GM10248 (cell line): ENCODE measurements at regions not wholly inside any gene's neighbourhood (a gene's known extent, or its start where the extent isn't known, plus 50 kb on each side); places are given as distances from the start of the nearest gene placed in this dataset.

Experiments
- CTCF ChIA-PET: fragments of 300-600 bp; sonication (Branson Sonifier 250); formaldehyde crosslinking; extraction: SDS; loops from one replicate; lab custom pipeline; 2021; ENCODE audit warnings: antibody characterized with exemption; lab: Yijun Ruan, JAX
- POLR2A ChIA-PET: fragments of 350-650 bp; sonication (Branson Sonifier 250); formaldehyde crosslinking; extraction: SDS; loops from one replicate; lab custom pipeline; 2020; ENCODE audit warnings: antibody characterized with exemption; lab: Yijun Ruan, JAX
- DNase-seq: peaks from one replicate; pipeline ENCODE4 v3.0.0; 2012; ENCODE audit errors: extremely low spot score
- CTCF ChIP-seq: IDR thresholded peaks from 2 replicates; pipeline ENCODE4 v1.5.1; 2012; ENCODE audit warnings: mild to moderate bottlenecking, low read depth; ENCODE audit errors: extremely low read depth, missing control alignments, control extremely low read depth

- no peak for TF ChIP-seq CTCF
- CTCF ChIA-PET, result no interaction called here
- POLR2A ChIA-PET, result no interaction called here
- DNase-seq, result no peak
These were observed 512.3 kb upstream of the MPDZ start for GRCh38 chr9:13791816-13792215.

- DNase-seq, result no peak
- no peak for TF ChIP-seq CTCF
- CTCF ChIA-PET, result interaction anchor here (0.9 kb wide), 1 partner anchor 9 kb away, joined by 3 read pairs; no protein-coding TSS in a partner anchor
- POLR2A ChIA-PET, result no interaction called here
These were observed 510.6 kb upstream of the MPDZ start for GRCh38 chr9:13790055-13790454.

- TF ChIP-seq CTCF, result no peak
- CTCF ChIA-PET, result interaction anchor here (0.9 kb wide), 1 partner anchor 23 kb away, joined by 3 read pairs; no protein-coding TSS in a partner anchor
- DNase-seq, result no peak
- POLR2A ChIA-PET, result no interaction called here
These were observed 507.8 kb upstream of the MPDZ start for GRCh38 chr9:13787234-13787833.

- ChIA-PET CTCF (no interaction called here), POLR2A (no interaction called here)
- no peak for DNase-seq
- TF ChIP-seq CTCF, result no peak
These were observed 507.2 kb upstream of the MPDZ start for GRCh38 chr9:13786711-13787110.

GRCh38 chr9:13786131-13786530 is 506.6 kb upstream of the MPDZ start:
- POLR2A ChIA-PET, result no interaction called here
- no peak for TF ChIP-seq CTCF
- DNase-seq, result no peak
- CTCF ChIA-PET, result no interaction called here

GRCh38 chr9:13779106-13779505 is 499.6 kb upstream of the MPDZ start:
- no peak for DNase-seq
- CTCF ChIA-PET, result interaction anchor here (1.0 kb wide), 1 partner anchor 18 kb away, joined by 3 read pairs; no protein-coding TSS in a partner anchor
- TF ChIP-seq CTCF, result no peak
- POLR2A ChIA-PET, result no interaction called here

GRCh38 chr9:13778631-13779030 is 499.1 kb upstream of the MPDZ start:
- TF ChIP-seq CTCF, result no peak
- no peak for DNase-seq
- ChIA-PET POLR2A (no interaction called here), CTCF (interaction anchor here (1.0 kb wide), 1 partner anchor 18 kb away, joined by 3 read pairs; no protein-coding TSS in a partner anchor)
